Astrocyte of the cerebellum (primary cell): ENCODE measurements at regions not wholly inside any gene's neighbourhood (a gene's known extent, or its start where the extent isn't known, plus 50 kb on each side); places are given as distances from the start of the nearest gene placed in this dataset.
A peak's percentile ranks its signal among the peaks of the same experiment; 100 is the strongest.

Experiments used
- DNase-seq: peaks from one replicate; pipeline ENCODE4 v3.0.0-alpha.2; 2011; ENCODE audit warnings: low read depth
- H3K4me3 ChIP-seq: 2 replicates; pipeline ENCODE4 v1.5.1; 2011; ENCODE audit warnings: mild to moderate bottlenecking, low read depth, low read length, moderate library complexity
- CTCF ChIP-seq: IDR thresholded peaks from 2 replicates; pipeline ENCODE4 v1.5.1; 2012; ENCODE audit warnings: low read length, low read depth, moderate library complexity, mild to moderate bottlenecking; ENCODE audit errors: missing control alignments
- in situ Hi-C: cut with HindIII; loops from 2 replicates; pipeline ENCODE4 v1.10.0; 2017; ENCODE audit warnings: low sequenced_read_pairs

GRCh38 chr6:25050356-25050755, 114.6 kb upstream of the RIPOR2 start:
- in situ Hi-C loops, result no loop called here
- no peak overlapping the region for H3K4me3 ChIP-seq
- peak; percentile 55 for DNase-seq
- no peak for TF ChIP-seq CTCF

GRCh38 chr6:25051083-25051482, 115.3 kb upstream of the RIPOR2 start:
- H3K4me3 ChIP-seq, result no peak overlapping the region
- no peak for DNase-seq
- TF ChIP-seq CTCF, result no peak
- in situ Hi-C loops, result no loop called here

GRCh38 chr6:25052181-25052580, 116.4 kb upstream of the RIPOR2 start:
- in situ Hi-C loops, result no loop called here
- H3K4me3 ChIP-seq, result no peak overlapping the region
- TF ChIP-seq CTCF, result no peak
- DNase-seq, result no peak

- peak; percentile 41 for DNase-seq
- no peak overlapping the region for H3K4me3 ChIP-seq
- TF ChIP-seq CTCF, result peak; percentile 3
- in situ Hi-C loops, result no loop called here
Measured at GRCh38 chr6:25053875-25054371, 118.2 kb upstream of the RIPOR2 start.

GRCh38 chr6:25054469-25054868, 118.7 kb upstream of the RIPOR2 start:
- no peak overlapping the region for H3K4me3 ChIP-seq
- no peak for TF ChIP-seq CTCF
- peak; percentile 28 for DNase-seq
- in situ Hi-C loops, result no loop called here

GRCh38 chr6:25056130-25056529, 120.4 kb upstream of the RIPOR2 start:
- no peak overlapping the region for H3K4me3 ChIP-seq
- no peak for TF ChIP-seq CTCF
- in situ Hi-C loops, result no loop called here
- DNase-seq, result no peak
